Natural killer cell treated with Interleukin-12 subunit alpha and Interleukin-12 subunit beta and Interleukin-15 and Interleukin-18, amount 100 ng/mL, for 72 hours (primary cell): ENCODE measurements at regions not wholly inside any gene's neighbourhood (a gene's known extent, or its start where the extent isn't known, plus 50 kb on each side); places are given as distances from the start of the nearest gene placed in this dataset.

Experiments
- ATAC-seq, 2 donors: fragments of 150-1000 bp; cut with Tn5 transposase in 1 of 2; sonication (Bioruptor Pico), chemical (Tn5 transposase) in 1 of 2; 2 replicates each; pipeline ENCODE4 v1.10.0; 2021
- DNase-seq: peaks from one replicate; pipeline ENCODE4 v3.0.0; 2022; ENCODE audit warnings: low spot score
- H3K27ac Mint-ChIP-seq, 2 donors: 1 replicate in 1 of 2; 2 replicates in 1 of 2; pipeline ENCODE4 v1.8.0; 2022; ENCODE audit warnings: mixed read lengths in 2 of 2, mild to moderate bottlenecking in 1 of 2, moderate library complexity in 1 of 2
- H3K27me3 Mint-ChIP-seq, 2 donors: 1 replicate in 1 of 2; 2 replicates in 1 of 2; pipeline ENCODE4 v1.8.0; 2022; ENCODE audit warnings: mixed read lengths in 2 of 2
- H3K36me3 Mint-ChIP-seq: one replicate; pipeline ENCODE4 v1.8.0; 2022; ENCODE audit warnings: mixed read lengths
- H3K4me1 Mint-ChIP-seq, 2 donors: 1 replicate in 1 of 2; 2 replicates in 1 of 2; pipeline ENCODE4 v1.8.0; 2022; ENCODE audit warnings: low read depth in 2 of 2, mixed read lengths in 2 of 2, mild to moderate bottlenecking in 1 of 2
- H3K4me3 Mint-ChIP-seq: one replicate; pipeline ENCODE4 v1.8.0; 2022; ENCODE audit warnings: mixed read lengths
- H3K9me3 Mint-ChIP-seq: 2 replicates; pipeline ENCODE4 v1.8.0; 2022; ENCODE audit warnings: mixed read lengths

GRCh38 chr5:167785106-167785505 lies 506.3 kb upstream of the WWC1 start:
- Mint-ChIP-seq H3K27me3 (no peaks in the 10 kb centered on the region), H3K9me3 (no peaks in the 10 kb centered on the region), H3K4me1 (no peaks in the 10 kb centered on the region), H3K27ac (no peak overlapping the region), H3K36me3 (no peaks in the 10 kb centered on the region), H3K4me3 (no peak overlapping the region)
- DNase-seq (no peak), ATAC-seq (no peak)

- ATAC-seq (no peak), DNase-seq (no peak)
- Mint-ChIP-seq H3K4me3 (no peak overlapping the region), H3K4me1 (no peaks in the 10 kb centered on the region), H3K27me3 (no peaks in the 10 kb centered on the region), H3K27ac (no peak overlapping the region), H3K36me3 (no peaks in the 10 kb centered on the region), H3K9me3 (no peaks in the 10 kb centered on the region)
These were observed 505.5 kb upstream of the WWC1 start for GRCh38 chr5:167785901-167786300.

- no peaks in the 10 kb centered on the region for H3K9me3 Mint-ChIP-seq
- no peaks in the 10 kb centered on the region for H3K27me3 Mint-ChIP-seq
- no peak overlapping the region for H3K27ac Mint-ChIP-seq
- DNase-seq (no peak), ATAC-seq (no peak)
- H3K4me3 Mint-ChIP-seq = no peak overlapping the region
- H3K36me3 Mint-ChIP-seq = no peaks in the 10 kb centered on the region
- H3K4me1 Mint-ChIP-seq = no peaks in the 10 kb centered on the region
These were observed 504.4 kb upstream of the WWC1 start for GRCh38 chr5:167786871-167787578.

- no peak for DNase-seq
- H3K27me3 Mint-ChIP-seq = no peaks in the 10 kb centered on the region
- H3K36me3 Mint-ChIP-seq = no peaks in the 10 kb centered on the region
These were observed 501.4 kb upstream of the WWC1 start for GRCh38 chr5:167790045-167790444.

GRCh38 chr5:167790462-167791260 lies 500.8 kb upstream of the WWC1 start:
- Mint-ChIP-seq H3K4me3 (no peak overlapping the region), H3K27me3 (no peaks in the 10 kb centered on the region), H3K27ac (no peak overlapping the region), H3K4me1 (no peaks in the 10 kb centered on the region), H3K9me3 (no peaks in the 10 kb centered on the region), H3K36me3 (no peaks in the 10 kb centered on the region)
- DNase-seq (no peak), ATAC-seq (no peak)

More at GRCh38 chr5:167790045-167790444, 501.4 kb upstream of the WWC1 start:
- Mint-ChIP-seq H3K9me3 (no peaks in the 10 kb centered on the region), H3K4me1 (no peaks in the 10 kb centered on the region), H3K27ac (no peak overlapping the region), H3K4me3 (no peak overlapping the region)
- no peak for ATAC-seq

GRCh38 chr5:167792514-167792913 lies 498.9 kb upstream of the WWC1 start:
- DNase-seq = no peak
- Mint-ChIP-seq H3K4me1 (no peaks in the 10 kb centered on the region), H3K4me3 (no peak overlapping the region), H3K9me3 (no peaks in the 10 kb centered on the region), H3K27ac (no peak overlapping the region), H3K36me3 (no peaks in the 10 kb centered on the region), H3K27me3 (no peaks in the 10 kb centered on the region)
- no peak for ATAC-seq

GRCh38 chr5:167793700-167794099 lies 497.7 kb upstream of the WWC1 start:
- no peaks in the 10 kb centered on the region for H3K36me3 Mint-ChIP-seq
- no peaks in the 10 kb centered on the region for H3K27me3 Mint-ChIP-seq
- no peak for ATAC-seq
- no peaks in the 10 kb centered on the region for H3K9me3 Mint-ChIP-seq
- H3K4me1 Mint-ChIP-seq = no peaks in the 10 kb centered on the region
- no peak for DNase-seq
- H3K4me3 Mint-ChIP-seq = no peak overlapping the region
- H3K27ac Mint-ChIP-seq = no peak overlapping the region

- no peak for DNase-seq
- Mint-ChIP-seq H3K36me3 (no peaks in the 10 kb centered on the region), H3K27ac (no peak overlapping the region), H3K4me3 (no peak overlapping the region), H3K27me3 (no peaks in the 10 kb centered on the region), H3K4me1 (no peaks in the 10 kb centered on the region), H3K9me3 (no peaks in the 10 kb centered on the region)
- no peak for ATAC-seq
These were observed 497.3 kb upstream of the WWC1 start for GRCh38 chr5:167794121-167794520.

GRCh38 chr5:167796672-167797071 lies 494.8 kb upstream of the WWC1 start:
- no peaks in the 10 kb centered on the region for H3K36me3 Mint-ChIP-seq
- no peaks in the 10 kb centered on the region for H3K4me1 Mint-ChIP-seq
- H3K27me3 Mint-ChIP-seq = no peaks in the 10 kb centered on the region
- ATAC-seq (no peak), DNase-seq (no peak)
- H3K9me3 Mint-ChIP-seq = peaks cover 5% of the 10 kb centered on the region
- no peak overlapping the region for H3K4me3 Mint-ChIP-seq
- H3K27ac Mint-ChIP-seq = no peak overlapping the region

GRCh38 chr5:167797933-167798332 lies 493.5 kb upstream of the WWC1 start:
- DNase-seq (no peak), ATAC-seq (peak in 1 of 2 donors; percentile 6)
- Mint-ChIP-seq H3K27ac (no peak overlapping the region), H3K9me3 (peaks cover 6% of the 10 kb centered on the region), H3K36me3 (no peaks in the 10 kb centered on the region), H3K4me1 (no peaks in the 10 kb centered on the region), H3K4me3 (no peak overlapping the region), H3K27me3 (no peaks in the 10 kb centered on the region)

GRCh38 chr5:167798448-167798847 lies 493.0 kb upstream of the WWC1 start:
- Mint-ChIP-seq H3K4me3 (no peak overlapping the region), H3K27ac (no peak overlapping the region), H3K36me3 (no peaks in the 10 kb centered on the region), H3K9me3 (peaks cover 6% of the 10 kb centered on the region), H3K4me1 (no peaks in the 10 kb centered on the region), H3K27me3 (no peaks in the 10 kb centered on the region)
- DNase-seq (no peak), ATAC-seq (peak in 1 of 2 donors; percentile 24)

GRCh38 chr5:167800427-167800826 lies 491.0 kb upstream of the WWC1 start:
- Mint-ChIP-seq H3K9me3 (peaks cover 6% of the 10 kb centered on the region), H3K36me3 (no peaks in the 10 kb centered on the region), H3K27ac (no peak overlapping the region), H3K27me3 (no peaks in the 10 kb centered on the region), H3K4me1 (no peaks in the 10 kb centered on the region), H3K4me3 (no peak overlapping the region)
- no peak for ATAC-seq
- no peak for DNase-seq

- H3K27me3 Mint-ChIP-seq = no peaks in the 10 kb centered on the region
- no peak overlapping the region for H3K4me3 Mint-ChIP-seq
- DNase-seq (no peak), ATAC-seq (no peak)
- no peak overlapping the region for H3K27ac Mint-ChIP-seq
- H3K9me3 Mint-ChIP-seq = peaks cover 6% of the 10 kb centered on the region
- H3K4me1 Mint-ChIP-seq = no peaks in the 10 kb centered on the region
- H3K36me3 Mint-ChIP-seq = no peaks in the 10 kb centered on the region
These were observed 489.4 kb upstream of the WWC1 start for GRCh38 chr5:167801999-167802398.

GRCh38 chr5:167802755-167803431 lies 488.6 kb upstream of the WWC1 start:
- ATAC-seq = no peak
- no peak for DNase-seq

More at GRCh38 chr5:167802755-167803431, 488.6 kb upstream of the WWC1 start:
- Mint-ChIP-seq H3K4me3 (no peak overlapping the region), H3K27me3 (no peaks in the 10 kb centered on the region), H3K9me3 (peaks cover 6% of the 10 kb centered on the region), H3K36me3 (no peaks in the 10 kb centered on the region), H3K4me1 (no peaks in the 10 kb centered on the region), H3K27ac (no peak overlapping the region)
